RPMI7951 (cell line): ENCODE measurements at regions not wholly inside any gene's neighbourhood (a gene's known extent, or its start where the extent isn't known, plus 50 kb on each side); places are given as distances from the start of the nearest gene placed in this dataset.
"Not testable (repeated sequence)": the region's sequence is repeated elsewhere in the genome, so short reads cannot be mapped to it uniquely, and the experiment has no call there.

Experiments used
- DNase-seq: peaks from one replicate; pipeline ENCODE4 v3.0.0-alpha.2; 2012; ENCODE audit warnings: low read depth

GRCh38 chr2:226330206-226330605 is 469.4 kb downstream of the IRS1 start:
- DNase-seq, result no peak

DNA sequence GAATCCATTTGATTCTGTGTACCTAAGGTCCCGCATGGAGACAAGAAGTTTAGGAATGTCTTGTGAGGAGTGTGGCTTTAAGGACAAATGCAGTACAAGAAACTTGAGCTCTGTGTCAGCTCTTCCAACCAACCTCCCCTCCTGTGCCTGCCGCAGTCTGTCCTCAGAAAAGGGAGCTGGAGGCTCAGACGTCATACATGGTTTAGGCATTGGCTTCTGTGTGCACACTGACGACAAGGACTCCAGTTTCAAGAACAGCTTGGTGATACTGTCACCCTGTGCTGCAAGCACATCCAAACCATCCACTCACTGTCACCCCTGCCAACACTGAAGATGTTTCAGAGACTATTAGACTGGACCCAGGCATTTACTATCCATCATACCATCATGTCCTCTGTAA is 470.4 kb downstream of the IRS1 start:
- DNase-seq, result no peak

GRCh38 chr2:226327830-226328229 is 471.8 kb downstream of the IRS1 start:
- DNase-seq, result peak; percentile 8

- peak; percentile 12 for DNase-seq
Observed at GRCh38 chr2:226325526-226325925, 474.1 kb downstream of the IRS1 start.

DNA sequence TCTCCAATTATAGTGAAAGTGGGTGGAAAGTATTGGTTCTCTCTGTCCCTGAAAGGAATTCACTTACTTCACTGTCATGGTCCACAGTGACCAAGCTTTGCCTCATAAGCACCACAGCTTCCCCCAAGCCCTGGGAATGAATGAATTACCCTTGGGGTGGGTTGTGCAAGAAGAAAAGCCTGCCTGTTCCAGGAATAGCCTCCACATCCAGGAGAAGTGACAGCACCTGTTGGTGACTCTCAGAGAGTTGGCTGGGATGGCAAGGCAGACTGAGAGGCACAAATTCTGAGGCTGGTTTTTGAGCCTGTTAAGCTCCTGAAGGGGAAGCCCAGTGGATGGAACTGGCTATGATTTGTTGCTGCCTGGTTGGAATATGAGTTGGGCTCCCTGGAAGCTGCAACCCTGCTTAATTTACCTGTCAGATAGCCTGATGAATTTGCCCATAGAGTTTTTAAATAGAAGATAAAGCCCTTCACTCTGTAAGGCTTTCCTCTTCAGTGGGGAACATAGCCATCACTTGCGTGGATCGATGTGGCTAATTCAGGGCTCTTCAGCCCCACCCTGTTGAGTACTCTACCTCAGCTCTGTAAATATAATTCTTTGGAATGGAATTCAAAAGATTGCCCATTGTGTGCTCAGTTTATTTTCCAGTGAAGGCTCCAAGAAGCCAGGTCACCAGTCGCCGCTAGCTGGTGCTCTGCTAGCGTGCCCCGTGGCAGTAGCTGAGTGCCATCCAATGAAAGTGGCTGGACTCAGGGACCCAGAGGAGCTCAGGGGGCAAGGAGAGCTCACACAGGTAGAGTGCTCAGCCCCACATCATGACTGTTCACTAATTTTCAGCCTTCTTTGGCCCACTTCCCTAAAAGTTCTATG is 479.3 kb downstream of the IRS1 start:
- no peak for DNase-seq

DNA sequence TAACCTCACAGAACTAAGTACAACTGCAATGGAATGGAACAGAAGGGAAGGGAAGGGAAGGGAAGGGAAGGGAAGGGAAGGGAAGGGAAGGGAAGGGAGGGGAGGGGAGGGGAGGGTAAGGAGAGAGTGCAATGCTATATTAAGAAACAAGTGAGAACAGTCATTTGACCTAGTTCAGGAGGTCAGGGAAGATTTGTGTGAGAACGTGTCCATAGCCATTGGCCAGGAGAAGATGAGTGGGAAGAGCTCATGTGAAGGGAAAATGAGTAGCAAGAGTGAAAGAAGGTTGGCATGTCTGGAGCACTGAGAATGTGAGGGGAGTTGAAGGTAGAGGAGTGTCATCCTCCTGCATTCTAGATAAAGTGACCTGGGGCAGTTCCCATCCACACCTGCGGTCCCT is 481.6 kb downstream of the IRS1 start:
- DNase-seq, result no peak

DNA sequence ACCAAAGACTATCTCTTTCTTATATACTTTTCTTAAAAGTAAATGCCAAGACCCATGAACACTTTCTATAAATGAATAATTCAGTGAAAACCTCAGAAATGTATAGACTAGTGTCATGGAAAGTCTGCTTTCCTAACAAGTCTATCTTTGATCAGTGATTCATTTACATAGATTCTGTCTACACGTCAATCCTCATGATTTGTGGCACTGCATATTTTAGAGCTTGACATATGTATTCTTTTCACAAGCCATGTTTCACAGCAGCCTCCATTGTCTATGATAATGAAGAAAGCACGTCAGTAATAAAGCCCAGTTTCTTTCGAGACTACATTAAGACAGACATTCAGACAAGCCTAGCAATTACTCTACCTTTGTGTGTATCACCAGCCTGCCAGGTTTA is 486.6 kb downstream of the IRS1 start:
- no peak for DNase-seq

DNA sequence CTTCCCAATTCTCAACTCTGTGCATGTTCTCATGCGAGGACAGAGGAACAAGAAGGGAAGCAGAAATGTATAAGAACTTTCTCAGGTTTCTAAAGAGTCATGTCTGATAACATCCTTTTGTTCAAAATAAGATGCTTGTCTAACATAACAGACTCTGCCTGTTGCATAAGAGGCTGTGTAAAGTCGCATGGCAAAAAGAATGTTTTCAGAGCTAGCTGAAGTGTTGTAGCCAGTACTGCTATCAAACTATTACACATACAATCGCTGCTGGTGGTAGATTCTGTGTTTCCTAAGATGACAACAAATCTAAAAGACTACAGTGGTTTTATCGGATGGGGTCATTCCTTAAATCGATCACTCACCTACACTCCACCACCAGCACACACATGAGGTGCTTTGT is 487.5 kb downstream of the IRS1 start:
- DNase-seq, result no peak

DNA sequence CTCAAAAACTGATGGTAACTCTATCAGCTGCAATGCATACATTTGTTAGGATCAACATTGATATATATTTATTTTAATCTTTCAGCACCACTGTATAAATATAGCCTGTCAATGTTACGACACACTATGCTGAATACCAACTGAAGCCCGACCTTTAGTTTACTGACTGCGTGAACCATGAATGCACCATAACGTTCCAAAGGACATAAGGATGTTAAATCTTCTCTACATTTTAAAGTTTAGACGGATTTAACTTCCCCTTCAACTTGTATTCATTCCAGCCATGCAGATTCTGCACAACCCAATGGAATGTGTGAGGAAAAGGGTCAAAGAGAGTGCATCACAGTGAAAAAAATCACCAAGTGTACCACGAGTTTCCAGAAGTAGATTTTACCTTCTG is 489.5 kb downstream of the IRS1 start:
- DNase-seq, result no peak

- DNase-seq, result peak; percentile 84
Observed at GRCh38 chr2:226308986-226309385, 490.6 kb downstream of the IRS1 start.

DNA sequence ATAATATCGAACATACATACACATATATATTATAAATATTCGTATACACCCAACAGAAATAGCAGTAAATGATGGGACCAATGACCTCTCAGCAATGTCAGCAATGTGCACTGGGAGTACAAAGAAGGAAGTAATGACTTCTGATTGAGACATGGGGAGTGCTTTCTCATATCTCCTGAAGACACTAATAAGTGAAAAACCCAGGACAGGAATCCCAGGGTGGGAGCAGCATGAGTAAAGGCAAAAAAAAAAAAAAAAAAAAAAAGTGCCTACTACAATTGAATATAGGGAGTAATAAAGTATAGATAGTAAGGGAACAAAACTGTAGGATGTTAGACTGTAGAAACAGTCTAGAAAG is 491.3 kb downstream of the IRS1 start:
- no peak for DNase-seq

GRCh38 chr2:226307487-226308322 is 491.9 kb downstream of the IRS1 start:
- DNase-seq, result no peak

- no peak for DNase-seq
Observed at GRCh38 chr2:226306969-226307368, 492.7 kb downstream of the IRS1 start.

DNA sequence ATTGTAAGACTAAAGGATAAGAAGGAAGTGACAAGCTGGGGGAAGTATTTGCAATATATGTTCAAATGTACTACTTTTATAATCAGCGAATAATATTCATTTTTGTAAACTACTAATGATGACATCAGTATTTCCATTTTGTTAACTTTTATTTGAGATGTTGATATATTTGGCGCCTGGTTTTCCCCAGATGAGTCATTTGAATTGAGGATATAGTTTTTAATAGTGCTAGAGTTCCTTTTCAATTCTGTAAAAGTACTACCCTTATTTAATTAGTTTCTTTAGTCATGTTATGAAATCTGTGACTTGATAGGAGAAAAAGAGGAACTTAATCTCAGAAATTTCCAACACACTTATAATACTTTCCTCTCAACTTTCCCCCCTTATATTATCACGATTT is 495.3 kb downstream of the IRS1 start:
- no peak for DNase-seq

GRCh38 chr2:226303707-226304106 is 495.9 kb downstream of the IRS1 start:
- DNase-seq, result no peak

DNA sequence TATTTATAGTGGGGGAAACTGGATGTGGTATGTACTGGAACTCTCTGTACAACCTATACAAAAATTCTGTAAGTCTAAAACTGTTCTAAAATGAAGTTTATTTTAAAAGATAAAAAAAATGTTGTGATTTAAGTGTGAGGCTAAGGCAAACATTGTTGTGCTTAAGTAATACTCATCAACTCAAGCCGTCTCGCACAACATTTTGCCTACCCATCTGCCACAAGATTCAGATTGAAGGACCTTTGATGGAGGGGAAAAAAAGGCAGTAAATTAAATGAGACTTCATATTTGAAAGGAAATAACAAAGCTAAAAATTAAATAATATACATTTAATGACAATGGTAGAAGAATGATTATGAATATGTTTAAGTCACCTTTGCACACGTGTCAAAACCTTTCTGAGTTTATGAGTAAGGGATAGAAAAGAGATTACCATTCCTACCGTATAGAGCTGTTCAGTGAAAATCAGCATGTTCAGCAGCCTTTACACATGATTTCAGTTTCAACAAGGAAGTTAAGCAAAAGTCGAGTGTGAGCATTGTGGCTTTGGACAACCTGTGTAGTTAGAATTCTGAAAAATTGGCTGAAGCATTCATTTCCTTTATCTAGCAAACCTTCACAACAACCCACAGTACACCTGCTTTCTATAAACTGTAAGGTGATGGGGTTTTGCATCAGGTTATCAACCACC is 499.3 kb downstream of the IRS1 start:
- DNase-seq, result no peak

GRCh38 chr2:226299771-226300170 is 499.8 kb downstream of the IRS1 start:
- no peak for DNase-seq

DNA sequence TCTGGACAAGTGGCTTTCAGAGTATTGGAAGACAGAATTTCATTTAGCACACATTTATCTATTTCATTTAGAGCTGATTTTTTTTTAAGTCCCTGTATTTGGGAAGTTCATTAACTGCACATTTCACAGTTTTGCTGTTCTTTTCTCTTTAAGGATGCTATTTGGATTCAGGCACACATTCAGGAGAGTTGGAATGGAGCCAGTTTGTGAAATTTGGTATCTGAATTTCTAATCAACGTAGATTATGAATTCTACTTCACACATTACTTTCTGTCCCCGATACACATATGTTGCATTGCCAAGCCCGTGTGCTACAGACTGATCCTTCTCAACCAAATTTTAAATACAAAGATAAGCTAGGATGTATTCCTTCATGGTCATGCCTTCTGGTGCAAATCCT is 503.9 kb downstream of the IRS1 start:
- no peak for DNase-seq

DNA sequence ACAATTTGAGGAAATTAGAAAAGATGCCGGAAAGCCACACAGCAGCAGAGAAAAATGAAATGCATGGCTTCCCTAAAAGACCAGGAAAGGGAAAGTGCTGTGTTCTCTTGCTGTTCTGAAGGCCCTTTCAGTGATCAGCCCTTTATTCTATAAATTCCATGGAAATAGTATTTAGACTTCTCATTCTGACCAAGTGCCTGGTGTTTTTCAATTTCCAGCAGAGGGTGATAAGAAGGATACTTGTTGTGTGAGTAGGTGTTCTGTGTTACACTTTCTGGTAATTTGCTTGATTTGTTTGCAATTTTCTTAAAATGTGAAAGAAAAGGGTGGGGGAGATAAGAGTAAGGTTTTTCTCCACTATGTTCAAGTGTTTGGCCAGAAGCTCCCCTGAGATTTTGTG is 504.5 kb downstream of the IRS1 start:
- no peak for DNase-seq

- DNase-seq, result not testable (repeated sequence)
Observed at GRCh38 chr2:226291281-226291680, 508.3 kb downstream of the IRS1 start.

GRCh38 chr2:226286916-226287315 is 512.7 kb downstream of the IRS1 start:
- no peak for DNase-seq

DNA sequence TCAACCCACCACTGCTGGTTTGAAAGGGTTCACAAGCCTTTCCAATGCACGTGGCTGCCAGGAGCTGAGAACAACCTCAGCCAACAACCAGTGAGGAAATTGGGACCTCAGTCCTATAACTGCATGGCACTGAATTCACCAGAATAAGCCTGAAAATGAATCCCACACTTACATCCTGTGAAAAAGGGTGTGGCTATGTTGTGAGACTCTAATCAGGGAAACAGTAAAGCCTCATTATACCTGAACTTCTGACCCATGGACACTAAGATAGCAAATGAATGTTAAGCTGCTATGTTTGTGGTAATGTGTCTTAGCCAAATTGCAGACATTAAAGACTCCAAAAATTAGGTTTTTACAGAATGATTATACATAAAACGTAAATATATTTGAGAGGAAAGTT is 515.8 kb downstream of the IRS1 start:
- DNase-seq, result no peak

DNA sequence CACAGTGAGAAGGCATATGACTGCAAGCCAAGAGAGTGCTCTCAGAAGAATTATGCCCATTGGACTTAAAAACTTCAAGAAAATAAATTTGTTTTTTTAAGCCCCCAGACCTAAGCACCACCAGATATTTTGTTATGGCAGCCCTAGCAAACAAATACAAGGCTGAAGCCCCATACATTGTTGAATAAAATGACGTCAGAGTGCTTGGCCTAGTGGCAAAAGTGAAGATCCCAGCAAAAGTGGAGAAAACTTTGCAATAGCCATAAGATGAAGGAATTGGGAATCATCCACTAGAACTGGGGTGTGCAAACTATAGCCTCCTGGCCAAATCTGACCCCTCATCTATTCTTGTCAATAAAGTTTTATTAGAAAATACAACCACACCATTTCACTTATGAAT is 517.5 kb downstream of the IRS1 start:
- no peak for DNase-seq
